ENCODE measurements at regions not wholly inside any gene's neighbourhood (a gene's known extent, or its start where the extent isn't known, plus 50 kb on each side); places are given as distances from the start of the nearest gene placed in this dataset.

- Histone ChIP-seq H3K27ac (ENCODE audit: low read depth, low read length) (no peak overlapping the region), H3K9me3 (ENCODE audit: control insufficient read depth in 5 of 5, low read length in 5 of 5) (no peaks in the 10 kb centered on the region), H3K36me3 (ENCODE audit: control insufficient read depth in 5 of 5, insufficient read depth in 5 of 5, low read length in 5 of 5) (no peaks in the 10 kb centered on the region), H3K9ac (ENCODE audit: low read length in 5 of 5) (no peak overlapping the region), H3K4me1 (ENCODE audit: control insufficient read depth in 5 of 5, insufficient read depth in 5 of 5, low read length in 5 of 5) (peaks cover 0 to 10% (median 7%) of the 10 kb centered on the region in 5 donors), H3K27me3 (ENCODE audit: control insufficient read depth in 5 of 5, insufficient read depth in 4 of 5, low read length in 5 of 5) (peaks cover 0 to 3% (median 0%) of the 10 kb centered on the region in 5 donors), H3K4me3 (ENCODE audit: low read depth in 1 of 5, low read length in 5 of 5) (no peak overlapping the region)
These were observed 334.0 kb upstream of the NT5E start for GRCh38 chr6:85115876-85116275.

DNA sequence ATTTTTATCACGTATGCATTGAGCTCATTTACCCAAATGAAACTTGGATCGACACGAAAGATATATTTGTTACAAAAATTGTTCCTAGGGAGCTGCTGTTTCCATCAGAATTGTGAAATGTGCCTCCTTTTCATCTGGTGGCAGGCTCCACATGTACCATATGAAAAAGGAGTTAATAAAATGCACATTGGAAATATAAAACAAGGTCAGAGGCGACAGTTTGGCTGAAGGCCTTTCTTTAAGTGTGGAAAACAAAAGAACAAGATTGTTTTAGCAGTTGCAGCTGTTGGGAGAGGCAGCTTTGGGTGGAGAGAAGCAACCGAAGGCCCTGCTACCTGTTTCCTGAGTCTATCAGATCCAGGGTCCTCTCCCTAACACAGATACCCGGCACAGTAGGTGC lies 334.5 kb upstream of the NT5E start:
- Histone ChIP-seq H3K9me3 (ENCODE audit: control insufficient read depth in 5 of 5, low read length in 5 of 5) (no peaks in the 10 kb centered on the region), H3K4me1 (ENCODE audit: control insufficient read depth in 5 of 5, insufficient read depth in 5 of 5, low read length in 5 of 5) (peaks cover 0 to 10% (median 7%) of the 10 kb centered on the region in 5 donors), H3K27ac (ENCODE audit: low read depth, low read length) (no peak overlapping the region), H3K27me3 (ENCODE audit: control insufficient read depth in 5 of 5, insufficient read depth in 4 of 5, low read length in 5 of 5) (peaks cover 0 to 3% (median 0%) of the 10 kb centered on the region in 5 donors), H3K36me3 (ENCODE audit: control insufficient read depth in 5 of 5, insufficient read depth in 5 of 5, low read length in 5 of 5) (no peaks in the 10 kb centered on the region), H3K4me3 (ENCODE audit: low read depth in 1 of 5, low read length in 5 of 5) (no peak overlapping the region), H3K9ac (ENCODE audit: low read length in 5 of 5) (no peak overlapping the region)

GRCh38 chr6:85114581-85114935 lies 335.3 kb upstream of the NT5E start:
- Histone ChIP-seq H3K36me3 (ENCODE audit: control insufficient read depth in 5 of 5, insufficient read depth in 5 of 5, low read length in 5 of 5) (no peaks in the 10 kb centered on the region), H3K4me3 (ENCODE audit: low read depth in 1 of 5, low read length in 5 of 5) (peak overlapping the region; percentile 7 to 65 (median 44))

DNA sequence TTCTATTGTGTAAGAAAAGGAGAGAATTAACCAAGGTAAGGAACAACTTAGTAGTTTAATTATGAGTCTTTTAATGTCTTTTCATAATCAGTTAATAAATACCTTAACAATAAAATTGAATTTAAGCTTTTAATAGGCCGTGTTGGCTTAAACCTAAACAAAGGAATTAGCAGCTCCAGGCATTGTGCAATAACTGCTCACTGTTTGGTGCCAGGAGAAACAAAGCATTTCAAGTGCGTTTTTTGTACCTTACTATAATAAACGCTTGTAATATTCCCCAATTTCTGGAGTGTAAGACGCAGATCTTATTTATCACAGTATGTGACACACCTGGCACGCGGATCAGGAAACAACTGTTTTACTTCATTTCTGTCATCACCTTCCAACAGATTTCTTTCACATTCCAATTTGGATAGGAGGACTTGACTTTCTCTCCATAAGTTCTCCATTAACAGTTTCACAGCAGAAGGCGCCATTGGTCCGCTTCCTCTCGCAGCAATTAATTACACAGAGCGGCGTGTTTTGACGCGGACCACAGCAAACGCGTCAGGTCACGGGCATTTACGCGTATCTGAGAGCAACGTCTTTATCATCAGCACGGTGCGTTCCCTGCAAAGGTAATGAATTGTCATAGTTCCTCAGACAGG lies 335.8 kb upstream of the NT5E start:
- peak overlapping the region; percentile 7 to 65 (median 44) for H3K4me3 ChIP-seq (ENCODE audit: low read depth in 1 of 5, low read length in 5 of 5)
- no peak overlapping the region for H3K27ac ChIP-seq (ENCODE audit: low read depth, low read length)
- H3K36me3 ChIP-seq (ENCODE audit: control insufficient read depth in 5 of 5, insufficient read depth in 5 of 5, low read length in 5 of 5), result no peaks in the 10 kb centered on the region
- H3K9ac ChIP-seq (ENCODE audit: low read length in 5 of 5), result no peak overlapping the region
- peaks cover 0 to 3% (median 0%) of the 10 kb centered on the region in 5 donors for H3K27me3 ChIP-seq (ENCODE audit: control insufficient read depth in 5 of 5, insufficient read depth in 4 of 5, low read length in 5 of 5)
- H3K4me1 ChIP-seq (ENCODE audit: control insufficient read depth in 5 of 5, insufficient read depth in 5 of 5, low read length in 5 of 5), result peaks cover 0 to 10% (median 7%) of the 10 kb centered on the region in 5 donors
- H3K9me3 ChIP-seq (ENCODE audit: control insufficient read depth in 5 of 5, low read length in 5 of 5), result no peaks in the 10 kb centered on the region

More at GRCh38 chr6:85114581-85114935, 335.3 kb upstream of the NT5E start:
- Histone ChIP-seq H3K9me3 (ENCODE audit: control insufficient read depth in 5 of 5, low read length in 5 of 5) (no peaks in the 10 kb centered on the region), H3K4me1 (ENCODE audit: control insufficient read depth in 5 of 5, insufficient read depth in 5 of 5, low read length in 5 of 5) (peaks cover 0 to 10% (median 7%) of the 10 kb centered on the region in 5 donors), H3K9ac (ENCODE audit: low read length in 5 of 5) (no peak overlapping the region), H3K27ac (ENCODE audit: low read depth, low read length) (no peak overlapping the region), H3K27me3 (ENCODE audit: control insufficient read depth in 5 of 5, insufficient read depth in 4 of 5, low read length in 5 of 5) (peaks cover 0 to 3% (median 0%) of the 10 kb centered on the region in 5 donors)

- H3K27ac ChIP-seq (ENCODE audit: low read depth, low read length), result no peak overlapping the region
- H3K4me1 ChIP-seq (ENCODE audit: control insufficient read depth in 5 of 5, insufficient read depth in 5 of 5, low read length in 5 of 5), result peaks cover 0 to 10% (median 7%) of the 10 kb centered on the region in 5 donors
- no peak overlapping the region for H3K9ac ChIP-seq (ENCODE audit: low read length in 5 of 5)
- no peaks in the 10 kb centered on the region for H3K36me3 ChIP-seq (ENCODE audit: control insufficient read depth in 5 of 5, insufficient read depth in 5 of 5, low read length in 5 of 5)
- no peak overlapping the region for H3K4me3 ChIP-seq (ENCODE audit: low read depth in 1 of 5, low read length in 5 of 5)
- peaks cover 0 to 3% (median 0%) of the 10 kb centered on the region in 5 donors for H3K27me3 ChIP-seq (ENCODE audit: control insufficient read depth in 5 of 5, insufficient read depth in 4 of 5, low read length in 5 of 5)
- H3K9me3 ChIP-seq (ENCODE audit: control insufficient read depth in 5 of 5, low read length in 5 of 5), result no peaks in the 10 kb centered on the region
These were observed 337.3 kb upstream of the NT5E start for GRCh38 chr6:85112540-85112939.

DNA sequence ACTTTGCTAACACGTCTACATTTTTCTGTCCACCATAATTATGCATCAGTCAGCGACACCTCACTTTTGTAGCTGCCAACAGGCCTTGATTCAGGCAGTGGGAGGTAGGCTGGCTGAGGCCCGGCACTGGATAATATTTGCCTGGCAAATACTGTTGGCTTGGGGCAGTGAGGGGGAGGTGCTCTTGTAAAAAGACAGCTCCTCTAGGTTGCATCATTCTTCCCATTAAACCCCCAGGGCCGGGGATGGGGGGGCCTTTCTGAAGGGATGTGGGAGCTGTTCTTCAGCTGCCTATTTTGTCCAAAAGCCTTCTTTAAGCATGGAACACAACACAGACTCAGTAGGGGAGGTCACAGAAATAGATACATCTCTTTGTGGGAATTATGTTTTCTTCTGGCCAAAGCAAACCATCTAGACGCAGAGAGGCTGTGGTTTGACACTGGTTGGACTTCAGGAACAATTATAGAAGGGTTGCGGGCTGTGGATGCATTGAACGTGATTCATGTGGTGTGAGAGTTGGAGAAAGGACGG lies 338.3 kb upstream of the NT5E start:
- H3K4me1 ChIP-seq (ENCODE audit: control insufficient read depth in 5 of 5, insufficient read depth in 5 of 5, low read length in 5 of 5), result peaks cover 0 to 10% (median 7%) of the 10 kb centered on the region in 5 donors
- H3K4me3 ChIP-seq (ENCODE audit: low read depth in 1 of 5, low read length in 5 of 5), result no peak overlapping the region
- no peaks in the 10 kb centered on the region for H3K36me3 ChIP-seq (ENCODE audit: control insufficient read depth in 5 of 5, insufficient read depth in 5 of 5, low read length in 5 of 5)
- no peaks in the 10 kb centered on the region for H3K9me3 ChIP-seq (ENCODE audit: control insufficient read depth in 5 of 5, low read length in 5 of 5)
- H3K27ac ChIP-seq (ENCODE audit: low read depth, low read length), result no peak overlapping the region
- peaks cover 0 to 3% (median 0%) of the 10 kb centered on the region in 5 donors for H3K27me3 ChIP-seq (ENCODE audit: control insufficient read depth in 5 of 5, insufficient read depth in 4 of 5, low read length in 5 of 5)
- H3K9ac ChIP-seq (ENCODE audit: low read length in 5 of 5), result no peak overlapping the region

GRCh38 chr6:85110943-85111342 lies 338.9 kb upstream of the NT5E start:
- Histone ChIP-seq H3K4me1 (ENCODE audit: control insufficient read depth in 5 of 5, insufficient read depth in 5 of 5, low read length in 5 of 5) (peaks cover 0 to 10% (median 7%) of the 10 kb centered on the region in 5 donors), H3K4me3 (ENCODE audit: low read depth in 1 of 5, low read length in 5 of 5) (no peak overlapping the region), H3K27ac (ENCODE audit: low read depth, low read length) (no peak overlapping the region), H3K9ac (ENCODE audit: low read length in 5 of 5) (no peak overlapping the region), H3K27me3 (ENCODE audit: control insufficient read depth in 5 of 5, insufficient read depth in 4 of 5, low read length in 5 of 5) (peaks cover 0 to 3% (median 0%) of the 10 kb centered on the region in 5 donors), H3K36me3 (ENCODE audit: control insufficient read depth in 5 of 5, insufficient read depth in 5 of 5, low read length in 5 of 5) (no peaks in the 10 kb centered on the region), H3K9me3 (ENCODE audit: control insufficient read depth in 5 of 5, low read length in 5 of 5) (no peaks in the 10 kb centered on the region)

- no peaks in the 10 kb centered on the region for H3K36me3 ChIP-seq (ENCODE audit: control insufficient read depth in 5 of 5, insufficient read depth in 5 of 5, low read length in 5 of 5)
- H3K9me3 ChIP-seq (ENCODE audit: control insufficient read depth in 5 of 5, low read length in 5 of 5), result no peaks in the 10 kb centered on the region
- no peak overlapping the region for H3K4me3 ChIP-seq (ENCODE audit: low read depth in 1 of 5, low read length in 5 of 5)
- H3K4me1 ChIP-seq (ENCODE audit: control insufficient read depth in 5 of 5, insufficient read depth in 5 of 5, low read length in 5 of 5), result no peaks in the 10 kb centered on the region
- H3K27me3 ChIP-seq (ENCODE audit: control insufficient read depth in 5 of 5, insufficient read depth in 4 of 5, low read length in 5 of 5), result no peaks in the 10 kb centered on the region
- no peak overlapping the region for H3K27ac ChIP-seq (ENCODE audit: low read depth, low read length)
- no peak overlapping the region for H3K9ac ChIP-seq (ENCODE audit: low read length in 5 of 5)
These were observed 342.2 kb upstream of the NT5E start for GRCh38 chr6:85107701-85108100.

GRCh38 chr6:85096976-85097375 lies 332.6 kb upstream of the TBX18 start:
- Histone ChIP-seq H3K27me3 (ENCODE audit: control insufficient read depth in 5 of 5, insufficient read depth in 4 of 5, low read length in 5 of 5) (no peaks in the 10 kb centered on the region), H3K4me1 (ENCODE audit: control insufficient read depth in 5 of 5, insufficient read depth in 5 of 5, low read length in 5 of 5) (no peaks in the 10 kb centered on the region), H3K36me3 (ENCODE audit: control insufficient read depth in 5 of 5, insufficient read depth in 5 of 5, low read length in 5 of 5) (no peaks in the 10 kb centered on the region), H3K9ac (ENCODE audit: low read length in 5 of 5) (no peak overlapping the region), H3K9me3 (ENCODE audit: control insufficient read depth in 5 of 5, low read length in 5 of 5) (peaks cover 0 to 24% (median 11%) of the 10 kb centered on the region in 5 donors), H3K27ac (ENCODE audit: low read depth, low read length) (no peak overlapping the region), H3K4me3 (ENCODE audit: low read depth in 1 of 5, low read length in 5 of 5) (no peak overlapping the region)

DNA sequence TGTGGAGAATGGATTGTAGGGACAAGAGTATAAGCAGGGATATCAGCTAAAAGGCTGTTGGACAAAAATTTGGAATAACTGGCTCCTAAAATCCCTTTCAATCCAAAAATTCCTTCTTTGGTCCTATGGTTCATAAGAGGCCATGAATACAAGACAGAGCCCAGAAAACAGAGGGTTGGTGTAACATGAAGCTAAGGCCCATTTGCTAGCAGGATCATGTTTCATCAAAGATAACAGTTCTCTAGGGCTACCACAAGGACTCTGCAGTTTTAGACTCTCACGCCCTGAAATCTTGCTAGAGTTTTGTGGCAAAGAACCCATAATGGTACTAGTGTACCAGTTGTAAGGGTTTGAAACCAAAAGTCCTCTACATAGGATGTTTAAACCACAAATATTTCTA lies 327.8 kb upstream of the TBX18 start:
- no peaks in the 10 kb centered on the region for H3K36me3 ChIP-seq (ENCODE audit: control insufficient read depth in 5 of 5, insufficient read depth in 5 of 5, low read length in 5 of 5)
- H3K4me3 ChIP-seq (ENCODE audit: low read depth in 1 of 5, low read length in 5 of 5), result no peak overlapping the region
- no peaks in the 10 kb centered on the region for H3K27me3 ChIP-seq (ENCODE audit: control insufficient read depth in 5 of 5, insufficient read depth in 4 of 5, low read length in 5 of 5)
- no peak overlapping the region for H3K27ac ChIP-seq (ENCODE audit: low read depth, low read length)
- no peaks in the 10 kb centered on the region for H3K4me1 ChIP-seq (ENCODE audit: control insufficient read depth in 5 of 5, insufficient read depth in 5 of 5, low read length in 5 of 5)
- no peak overlapping the region for H3K9ac ChIP-seq (ENCODE audit: low read length in 5 of 5)
- peaks cover 0 to 8% (median 4%) of the 10 kb centered on the region in 5 donors for H3K9me3 ChIP-seq (ENCODE audit: control insufficient read depth in 5 of 5, low read length in 5 of 5)

Data from subcutaneous abdominal adipose tissue (tissue), 5 donors.